Smooth muscle cell (in vitro differentiated cells): ENCODE measurements at regions not wholly inside any gene's neighbourhood (a gene's known extent, or its start where the extent isn't known, plus 50 kb on each side); places are given as distances from the start of the nearest gene placed in this dataset.

ENCODE experiments used
- DNase-seq: peaks from one replicate; lab custom pipeline; 2025; ENCODE audit not compliant: unreplicated experiment; lab: John Stamatoyannopoulos, UW
- H2AFZ ChIP-seq: fragments of 200-600 bp; sonication (generic); 2 replicates; pipeline ENCODE4 v1.6.0; 2016; ENCODE audit warnings: antibody characterized with exemption, low read depth, mild to moderate bottlenecking
- H3F3A ChIP-seq: fragments of 200-600 bp; sonication (generic); 2 replicates; pipeline ENCODE4 v1.6.0; 2017; ENCODE audit warnings: antibody characterized with exemption, low read depth
- H3K27ac ChIP-seq: fragments of 200-600 bp; sonication (generic); 2 replicates; pipeline ENCODE4 v1.5.1; 2016; ENCODE audit warnings: low read depth, mild to moderate bottlenecking
- H3K27me3 ChIP-seq: fragments of 200-600 bp; sonication (generic); 2 replicates; pipeline ENCODE4 v1.6.1; 2016; ENCODE audit warnings: low read depth, mild to moderate bottlenecking
- H3K36me3 ChIP-seq: fragments of 200-600 bp; sonication (generic); 2 replicates; pipeline ENCODE4 v1.5.1; 2016; ENCODE audit warnings: low read depth
- H3K4me1 ChIP-seq: fragments of 200-600 bp; sonication (generic); 2 replicates; pipeline ENCODE4 v1.5.1; 2016; ENCODE audit warnings: low read depth
- H3K4me2 ChIP-seq: fragments of 200-600 bp; sonication (generic); 2 replicates; pipeline ENCODE4 v1.6.0; 2016; ENCODE audit warnings: mild to moderate bottlenecking
- H3K4me3 ChIP-seq: fragments of 200-600 bp; sonication (generic); 2 replicates; pipeline ENCODE4 v1.5.1; 2016; ENCODE audit warnings: mild to moderate bottlenecking
- H3K79me2 ChIP-seq: fragments of 200-600 bp; sonication (generic); 2 replicates; pipeline ENCODE4 v1.6.0; 2016; ENCODE audit warnings: low read depth, mild to moderate bottlenecking
- H3K9ac ChIP-seq: fragments of 200-600 bp; sonication (generic); 2 replicates; pipeline ENCODE4 v1.6.0; 2016; ENCODE audit warnings: low read depth
- H3K9me3 ChIP-seq: fragments of 200-600 bp; sonication (generic); replicated peaks from 2 replicates; pipeline ENCODE4 v1.5.1; 2016; ENCODE audit warnings: low read depth
- H4K20me1 ChIP-seq: fragments of 200-600 bp; sonication (generic); 2 replicates; pipeline ENCODE4 v1.6.0; 2016; ENCODE audit warnings: low read depth
- WGBS: methylation state at CpG from one replicate; pipeline ENCODE4 v1.1.7; 2016; ENCODE audit warnings: low lambda C conversion rate; 5-methylcytosine and 5-hydroxymethylcytosine counted together
- TF ChIP-seq, protein P1 (sequence below): fragments of 200-600 bp; sonication (generic); IDR thresholded peaks from 2 replicates; pipeline ENCODE4 v1.5.1; 2017; ENCODE audit warnings: borderline replicate concordance, mild to moderate bottlenecking, antibody characterized with exemption; ENCODE audit not compliant: insufficient read depth, poor library complexity, severe bottlenecking

DNA sequence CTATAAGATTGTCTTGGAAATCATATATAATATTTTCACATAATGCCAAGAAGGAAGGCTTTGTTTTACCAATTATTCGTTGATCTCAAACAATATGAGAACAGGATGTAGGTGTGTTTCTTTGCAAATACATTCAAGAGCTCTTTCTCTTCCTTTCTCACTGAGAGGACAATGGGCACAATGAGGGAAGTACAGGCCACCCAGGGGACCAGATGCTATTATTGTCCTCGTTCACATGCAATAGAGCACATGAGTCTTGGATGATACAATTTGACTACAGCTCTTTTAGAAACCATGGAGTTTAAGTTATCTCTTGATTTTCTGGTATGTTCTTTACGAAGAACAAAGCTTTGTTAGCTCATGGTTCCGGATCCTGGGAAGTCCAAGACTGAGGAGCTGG lies 323.7 kb upstream of the KLF6 start:
- Histone ChIP-seq H3K4me2 (no peak overlapping the region), H3K79me2 (no peaks in the 10 kb centered on the region), H3K9me3 (no peaks in the 10 kb centered on the region), H3K4me3 (no peak overlapping the region), H3K36me3 (no peaks in the 10 kb centered on the region), H2AFZ (no peak overlapping the region), H3K27me3 (no peaks in the 10 kb centered on the region), H3K4me1 (peaks cover 3% of the 10 kb centered on the region), H3K27ac (no peak overlapping the region), H3F3A (no peaks in the 10 kb centered on the region), H4K20me1 (no peaks in the 10 kb centered on the region), H3K9ac (no peak overlapping the region)
- 94% methylated on average over 4 of the region's 4 CpGs for WGBS
- TF ChIP-seq, protein P1, sequence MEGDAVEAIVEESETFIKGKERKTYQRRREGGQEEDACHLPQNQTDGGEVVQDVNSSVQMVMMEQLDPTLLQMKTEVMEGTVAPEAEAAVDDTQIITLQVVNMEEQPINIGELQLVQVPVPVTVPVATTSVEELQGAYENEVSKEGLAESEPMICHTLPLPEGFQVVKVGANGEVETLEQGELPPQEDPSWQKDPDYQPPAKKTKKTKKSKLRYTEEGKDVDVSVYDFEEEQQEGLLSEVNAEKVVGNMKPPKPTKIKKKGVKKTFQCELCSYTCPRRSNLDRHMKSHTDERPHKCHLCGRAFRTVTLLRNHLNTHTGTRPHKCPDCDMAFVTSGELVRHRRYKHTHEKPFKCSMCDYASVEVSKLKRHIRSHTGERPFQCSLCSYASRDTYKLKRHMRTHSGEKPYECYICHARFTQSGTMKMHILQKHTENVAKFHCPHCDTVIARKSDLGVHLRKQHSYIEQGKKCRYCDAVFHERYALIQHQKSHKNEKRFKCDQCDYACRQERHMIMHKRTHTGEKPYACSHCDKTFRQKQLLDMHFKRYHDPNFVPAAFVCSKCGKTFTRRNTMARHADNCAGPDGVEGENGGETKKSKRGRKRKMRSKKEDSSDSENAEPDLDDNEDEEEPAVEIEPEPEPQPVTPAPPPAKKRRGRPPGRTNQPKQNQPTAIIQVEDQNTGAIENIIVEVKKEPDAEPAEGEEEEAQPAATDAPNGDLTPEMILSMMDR = no peak
- DNase-seq = no peak

DNA sequence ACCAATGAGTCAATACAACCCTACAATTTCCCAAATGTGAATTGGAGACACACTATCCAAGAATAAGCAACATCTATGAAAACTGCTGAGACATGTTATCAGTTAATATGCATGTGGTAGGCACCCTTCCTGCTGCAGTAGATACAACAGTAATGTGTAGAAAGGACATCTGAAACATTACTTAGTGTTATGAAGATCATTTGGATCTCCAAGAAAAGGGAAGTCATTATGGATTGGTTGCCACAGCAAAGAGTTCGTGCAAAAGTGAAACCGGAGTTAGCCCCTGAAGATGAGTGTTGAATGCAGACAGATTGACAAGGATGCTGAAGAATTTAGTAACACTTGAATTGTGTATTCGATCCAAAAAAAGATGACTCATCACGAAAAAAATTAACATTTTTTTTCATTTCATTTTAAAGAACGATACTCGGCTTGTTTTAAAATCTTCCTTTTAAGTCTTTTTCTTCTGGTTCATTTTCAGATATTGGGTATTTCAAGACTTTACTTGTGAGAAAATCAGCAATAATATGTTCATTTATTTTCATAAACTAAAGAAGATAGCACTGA lies 322.4 kb upstream of the KLF6 start:
- H3K4me3 ChIP-seq = no peak overlapping the region
- H3K4me2 ChIP-seq = no peak overlapping the region
- no peaks in the 10 kb centered on the region for H3K27me3 ChIP-seq
- no peaks in the 10 kb centered on the region for H4K20me1 ChIP-seq
- no peaks in the 10 kb centered on the region for H3K36me3 ChIP-seq
- no peak overlapping the region for H2AFZ ChIP-seq
- no peak overlapping the region for H3K27ac ChIP-seq
- no peak overlapping the region for H3K9ac ChIP-seq
- H3K9me3 ChIP-seq = no peaks in the 10 kb centered on the region
- H3F3A ChIP-seq = no peaks in the 10 kb centered on the region
- DNase-seq = no peak
- TF ChIP-seq, protein P1 = no peak
- peaks cover 3% of the 10 kb centered on the region for H3K4me1 ChIP-seq
- H3K79me2 ChIP-seq = no peaks in the 10 kb centered on the region
- WGBS = 95% methylated on average over 6 of the region's 6 CpGs

DNA sequence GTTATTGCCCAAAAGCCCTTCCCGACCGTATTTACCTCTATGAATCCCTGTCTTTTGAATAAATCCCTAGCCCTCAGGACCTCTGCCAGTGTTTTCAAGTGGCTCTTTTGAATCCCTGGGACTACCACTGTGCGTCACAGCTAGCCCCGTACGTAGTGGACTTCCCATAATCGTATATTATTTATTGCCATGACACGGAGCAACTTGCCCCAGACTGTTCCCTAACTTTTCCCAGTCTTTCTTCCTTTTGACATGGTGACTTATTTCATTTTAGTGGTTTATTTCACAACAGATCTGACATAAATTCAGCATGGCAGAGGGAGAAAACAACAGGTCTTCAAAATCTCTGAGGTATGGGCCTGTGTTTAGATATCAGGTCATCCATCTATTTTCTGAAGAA lies 318.6 kb upstream of the KLF6 start:
- Histone ChIP-seq H3K4me3 (no peak overlapping the region), H3K4me2 (no peak overlapping the region), H3K27ac (peak overlapping the region; percentile 29), H3K4me1 (no peaks in the 10 kb centered on the region), H4K20me1 (no peaks in the 10 kb centered on the region), H2AFZ (no peak overlapping the region), H3K79me2 (no peaks in the 10 kb centered on the region), H3K36me3 (no peaks in the 10 kb centered on the region), H3K9me3 (no peaks in the 10 kb centered on the region), H3K9ac (no peak overlapping the region), H3K27me3 (no peaks in the 10 kb centered on the region), H3F3A (no peaks in the 10 kb centered on the region)
- DNase-seq = no peak
- 74% methylated on average over 7 of the region's 7 CpGs for WGBS
- TF ChIP-seq, protein P1 = no peak

DNA sequence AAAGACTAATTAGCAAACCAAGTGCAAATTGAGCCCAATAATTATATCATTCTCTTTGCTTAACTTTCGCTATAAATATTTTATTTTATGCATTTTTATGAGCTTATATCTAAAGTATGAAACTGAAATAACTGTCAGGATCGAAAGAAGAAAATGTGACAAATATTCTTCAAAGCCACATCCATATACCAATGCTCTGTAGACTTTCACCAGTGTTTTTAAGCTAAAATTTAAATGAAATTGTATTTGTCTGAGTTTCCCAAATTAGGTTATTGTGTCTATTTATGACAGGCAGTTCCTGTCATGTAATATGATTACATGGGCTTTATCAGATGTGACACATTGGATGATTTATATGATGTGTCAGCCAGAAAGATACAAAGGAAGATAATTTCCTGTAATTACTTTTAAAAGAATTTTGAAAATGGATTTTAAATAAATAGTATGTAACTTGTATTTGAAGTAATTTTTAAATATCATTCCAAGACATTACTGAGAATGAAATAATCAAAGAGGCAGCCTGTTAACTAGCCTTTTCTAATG lies 317.9 kb upstream of the KLF6 start:
- no peaks in the 10 kb centered on the region for H3K4me1 ChIP-seq
- TF ChIP-seq, protein P1 = no peak
- H3K27ac ChIP-seq = peak overlapping the region; percentile 29
- whole genome bisulfite sequencing = 88% methylated on average over 2 of the region's 2 CpGs
- H3K9ac ChIP-seq = no peak overlapping the region
- H4K20me1 ChIP-seq = no peaks in the 10 kb centered on the region
- no peak overlapping the region for H3K4me2 ChIP-seq
- H3K4me3 ChIP-seq = no peak overlapping the region
- H3K36me3 ChIP-seq = no peaks in the 10 kb centered on the region
- DNase-seq = no peak
- no peak overlapping the region for H2AFZ ChIP-seq
- no peaks in the 10 kb centered on the region for H3K79me2 ChIP-seq
- no peaks in the 10 kb centered on the region for H3K9me3 ChIP-seq
- no peaks in the 10 kb centered on the region for H3K27me3 ChIP-seq
- H3F3A ChIP-seq = no peaks in the 10 kb centered on the region
